ENCODE measurements at regions not wholly inside any gene's neighbourhood (a gene's known extent, or its start where the extent isn't known, plus 50 kb on each side); places are given as distances from the start of the nearest gene placed in this dataset.

DNA sequence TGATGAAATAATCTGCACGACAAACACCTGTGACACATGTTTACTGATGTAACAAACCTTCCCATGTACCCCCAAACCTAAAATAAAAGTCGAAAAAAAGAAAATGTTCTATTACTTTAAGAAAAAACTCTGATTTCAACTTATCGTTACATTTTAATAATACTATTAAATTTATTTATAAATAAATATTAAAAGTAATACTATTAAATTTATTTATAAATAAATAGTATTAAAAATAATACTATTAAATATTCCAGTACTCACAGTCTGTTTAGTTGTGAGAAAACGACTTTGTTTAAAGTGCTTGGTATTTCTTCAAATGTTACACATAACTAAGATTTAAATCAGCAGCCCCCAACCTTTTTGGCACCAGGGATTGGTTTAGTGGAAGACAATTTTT is 471.6 kb upstream of the PRKX start:
- Histone ChIP-seq H3K27me3 (ENCODE audit: control insufficient read depth, insufficient read depth, low read length) (no peaks in the 10 kb centered on the region), H3K4me3 (ENCODE audit: low read depth, low read length) (no peak overlapping the region), H3K36me3 (ENCODE audit: control insufficient read depth, insufficient read depth, low read length) (no peaks in the 10 kb centered on the region)
- DNase-seq (ENCODE audit: low read depth) = no peak
- TF ChIP-seq CTCF (IDR thresholded peaks at IDR 0.05; ENCODE audit: insufficient read depth, low read length, poor library complexity, severe bottlenecking) = no peak

GRCh38 chrX:4182408-4182806 is 469.0 kb upstream of the PRKX start:
- Histone ChIP-seq H3K36me3 (ENCODE audit: control insufficient read depth, insufficient read depth, low read length) (no peaks in the 10 kb centered on the region), H3K4me3 (ENCODE audit: low read depth, low read length) (no peak overlapping the region), H3K27me3 (ENCODE audit: control insufficient read depth, insufficient read depth, low read length) (no peaks in the 10 kb centered on the region)
- DNase-seq (ENCODE audit: low read depth) = no peak
- TF ChIP-seq CTCF (IDR thresholded peaks at IDR 0.05; ENCODE audit: insufficient read depth, low read length, poor library complexity, severe bottlenecking) = no peak

- H3K36me3 ChIP-seq (ENCODE audit: control insufficient read depth, insufficient read depth, low read length) = no peaks in the 10 kb centered on the region
- H3K4me3 ChIP-seq (ENCODE audit: low read depth, low read length) = no peak overlapping the region
- no peak for TF ChIP-seq CTCF (IDR thresholded peaks at IDR 0.05; ENCODE audit: insufficient read depth, low read length, poor library complexity, severe bottlenecking)
- no peak for DNase-seq (ENCODE audit: low read depth)
- H3K27me3 ChIP-seq (ENCODE audit: control insufficient read depth, insufficient read depth, low read length) = no peaks in the 10 kb centered on the region
These were observed 468.4 kb upstream of the PRKX start for GRCh38 chrX:4181782-4182407.

- Histone ChIP-seq H3K4me3 (ENCODE audit: low read depth, low read length) (no peak overlapping the region), H3K27me3 (ENCODE audit: control insufficient read depth, insufficient read depth, low read length) (no peaks in the 10 kb centered on the region), H3K36me3 (ENCODE audit: control insufficient read depth, insufficient read depth, low read length) (no peaks in the 10 kb centered on the region)
- TF ChIP-seq CTCF (IDR thresholded peaks at IDR 0.05; ENCODE audit: insufficient read depth, low read length, poor library complexity, severe bottlenecking) = no peak
- DNase-seq (ENCODE audit: low read depth) = no peak
These were observed 465.6 kb upstream of the PRKX start for GRCh38 chrX:4179031-4179430.

DNA sequence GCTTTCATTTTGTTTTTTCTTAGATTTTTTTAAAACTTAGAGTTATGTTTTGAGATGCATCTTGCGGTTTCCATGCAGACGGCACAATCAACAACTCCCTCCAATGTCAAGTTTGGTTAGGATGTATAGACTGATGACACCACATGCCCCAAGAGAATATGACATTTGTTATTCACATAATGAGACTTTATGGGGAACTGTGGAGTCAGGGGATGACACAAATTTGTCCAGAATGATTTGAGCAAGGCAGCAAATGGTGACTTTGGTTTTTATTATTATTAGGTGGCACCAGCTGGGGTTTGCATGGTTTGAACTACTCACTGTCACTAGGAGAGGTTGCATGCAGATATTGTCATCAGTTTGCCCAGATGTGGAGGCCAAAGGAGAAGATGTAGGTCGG is 461.8 kb upstream of the PRKX start:
- Histone ChIP-seq H3K27me3 (ENCODE audit: control insufficient read depth, insufficient read depth, low read length) (no peaks in the 10 kb centered on the region), H3K4me3 (ENCODE audit: low read depth, low read length) (no peak overlapping the region), H3K36me3 (ENCODE audit: control insufficient read depth, insufficient read depth, low read length) (no peaks in the 10 kb centered on the region)
- DNase-seq (ENCODE audit: low read depth) = no peak
- no peak for TF ChIP-seq CTCF (IDR thresholded peaks at IDR 0.05; ENCODE audit: insufficient read depth, low read length, poor library complexity, severe bottlenecking)

- H3K36me3 ChIP-seq (ENCODE audit: control insufficient read depth, insufficient read depth, low read length) = no peaks in the 10 kb centered on the region
- H3K27me3 ChIP-seq (ENCODE audit: control insufficient read depth, insufficient read depth, low read length) = no peaks in the 10 kb centered on the region
- TF ChIP-seq CTCF (IDR thresholded peaks at IDR 0.05; ENCODE audit: insufficient read depth, low read length, poor library complexity, severe bottlenecking) = no peak
- H3K4me3 ChIP-seq (ENCODE audit: low read depth, low read length) = no peak overlapping the region
- DNase-seq (ENCODE audit: low read depth) = no peak
These were observed 460.3 kb upstream of the PRKX start for GRCh38 chrX:4173743-4174142.

Data from kidney epithelial cell (primary cell).